ENCODE measurements at regions not wholly inside any gene's neighbourhood (a gene's known extent, or its start where the extent isn't known, plus 50 kb on each side); places are given as distances from the start of the nearest gene placed in this dataset.

- Histone ChIP-seq H3K79me2 (ENCODE audit: low read length) (no peaks in the 10 kb centered on the region), H4K20me1 (ENCODE audit: insufficient read depth, low read length) (no peaks in the 10 kb centered on the region), H3K4me1 (ENCODE audit: low read length) (no peaks in the 10 kb centered on the region), H3K27ac (ENCODE audit: low read length) (no peak overlapping the region), H3K36me3 (replicated peaks; ENCODE audit: low read depth, low read length) (no peaks in the 10 kb centered on the region), H3K9me3 (ENCODE audit: insufficient read depth, low read length) (no peaks in the 10 kb centered on the region), H3K9ac (ENCODE audit: low read length) (no peak overlapping the region), H3K4me2 (ENCODE audit: low read length) (no peak overlapping the region), H3K27me3 (ENCODE audit: low read depth, low read length) (no peaks in the 10 kb centered on the region), H2AFZ (ENCODE audit: low read depth, low read length) (no peak overlapping the region), H3K4me3 (ENCODE audit: low read length) (no peak overlapping the region)
- no peak for TF ChIP-seq CTCF (IDR thresholded peaks at IDR 0.05; ENCODE audit: low read depth, low read length)
Measured at GRCh38 chr2:14342313-14342712, 290.2 kb upstream of the LRATD1 start.

- H3K36me3 ChIP-seq (replicated peaks; ENCODE audit: low read depth, low read length): no peaks in the 10 kb centered on the region
- H3K4me2 ChIP-seq (ENCODE audit: low read length): no peak overlapping the region
- no peaks in the 10 kb centered on the region for H3K4me1 ChIP-seq (ENCODE audit: low read length)
- no peaks in the 10 kb centered on the region for H4K20me1 ChIP-seq (ENCODE audit: insufficient read depth, low read length)
- no peak overlapping the region for H3K4me3 ChIP-seq (ENCODE audit: low read length)
- TF ChIP-seq EZH2phosphoT487 (IDR thresholded peaks at IDR 0.05; ENCODE audit: low read depth): no peak
- no peak overlapping the region for H2AFZ ChIP-seq (ENCODE audit: low read depth, low read length)
- H3K27me3 ChIP-seq (ENCODE audit: low read depth, low read length): no peaks in the 10 kb centered on the region
- H3K27ac ChIP-seq (ENCODE audit: low read length): no peak overlapping the region
- no peaks in the 10 kb centered on the region for H3K9me3 ChIP-seq (ENCODE audit: insufficient read depth, low read length)
- no peaks in the 10 kb centered on the region for H3K79me2 ChIP-seq (ENCODE audit: low read length)
- no peak overlapping the region for H3K9ac ChIP-seq (ENCODE audit: low read length)
Measured at GRCh38 chr2:14344355-14344754, 288.2 kb upstream of the LRATD1 start.

GRCh38 chr2:14348247-14348646 is 284.3 kb upstream of the LRATD1 start:
- Histone ChIP-seq H3K9me3 (ENCODE audit: insufficient read depth, low read length) (no peaks in the 10 kb centered on the region), H3K36me3 (replicated peaks; ENCODE audit: low read depth, low read length) (no peaks in the 10 kb centered on the region), H3K9ac (ENCODE audit: low read length) (no peak overlapping the region), H3K27ac (ENCODE audit: low read length) (no peak overlapping the region), H3K4me3 (ENCODE audit: low read length) (no peak overlapping the region), H3K27me3 (ENCODE audit: low read depth, low read length) (no peaks in the 10 kb centered on the region), H4K20me1 (ENCODE audit: insufficient read depth, low read length) (no peaks in the 10 kb centered on the region), H3K79me2 (ENCODE audit: low read length) (no peaks in the 10 kb centered on the region), H3K4me2 (ENCODE audit: low read length) (no peak overlapping the region), H3K4me1 (ENCODE audit: low read length) (no peaks in the 10 kb centered on the region), H2AFZ (ENCODE audit: low read depth, low read length) (no peak overlapping the region)
- TF ChIP-seq EZH2phosphoT487 (IDR thresholded peaks at IDR 0.05; ENCODE audit: low read depth): no peak
- TF ChIP-seq CTCF (IDR thresholded peaks at IDR 0.05; ENCODE audit: low read depth, low read length): no peak

- H3K4me1 ChIP-seq (ENCODE audit: low read length): no peaks in the 10 kb centered on the region
- H3K4me3 ChIP-seq (ENCODE audit: low read length): no peak overlapping the region
- H3K79me2 ChIP-seq (ENCODE audit: low read length): no peaks in the 10 kb centered on the region
- no peak overlapping the region for H3K4me2 ChIP-seq (ENCODE audit: low read length)
- no peaks in the 10 kb centered on the region for H3K36me3 ChIP-seq (replicated peaks; ENCODE audit: low read depth, low read length)
- no peak overlapping the region for H3K27ac ChIP-seq (ENCODE audit: low read length)
- no peaks in the 10 kb centered on the region for H3K9me3 ChIP-seq (ENCODE audit: insufficient read depth, low read length)
- no peak for TF ChIP-seq EZH2phosphoT487 (IDR thresholded peaks at IDR 0.05; ENCODE audit: low read depth)
- TF ChIP-seq CTCF (IDR thresholded peaks at IDR 0.05; ENCODE audit: low read depth, low read length): no peak
- no peaks in the 10 kb centered on the region for H4K20me1 ChIP-seq (ENCODE audit: insufficient read depth, low read length)
- H2AFZ ChIP-seq (ENCODE audit: low read depth, low read length): no peak overlapping the region
- no peak overlapping the region for H3K9ac ChIP-seq (ENCODE audit: low read length)
- no peaks in the 10 kb centered on the region for H3K27me3 ChIP-seq (ENCODE audit: low read depth, low read length)
Measured at GRCh38 chr2:14350856-14351255, 281.7 kb upstream of the LRATD1 start.

GRCh38 chr2:14352067-14352466 is 280.4 kb upstream of the LRATD1 start:
- Histone ChIP-seq H4K20me1 (ENCODE audit: insufficient read depth, low read length) (no peaks in the 10 kb centered on the region), H3K4me2 (ENCODE audit: low read length) (no peak overlapping the region), H2AFZ (ENCODE audit: low read depth, low read length) (no peak overlapping the region), H3K27ac (ENCODE audit: low read length) (no peak overlapping the region), H3K4me3 (ENCODE audit: low read length) (no peak overlapping the region), H3K27me3 (ENCODE audit: low read depth, low read length) (no peaks in the 10 kb centered on the region), H3K9me3 (ENCODE audit: insufficient read depth, low read length) (no peaks in the 10 kb centered on the region), H3K79me2 (ENCODE audit: low read length) (no peaks in the 10 kb centered on the region), H3K36me3 (replicated peaks; ENCODE audit: low read depth, low read length) (no peaks in the 10 kb centered on the region), H3K4me1 (ENCODE audit: low read length) (no peaks in the 10 kb centered on the region), H3K9ac (ENCODE audit: low read length) (no peak overlapping the region)
- TF ChIP-seq EZH2phosphoT487 (IDR thresholded peaks at IDR 0.05; ENCODE audit: low read depth): no peak
- no peak for TF ChIP-seq CTCF (IDR thresholded peaks at IDR 0.05; ENCODE audit: low read depth, low read length)

Measured in OCI-LY3 (cell line).